ENCODE measurements at regions not wholly inside any gene's neighbourhood (a gene's known extent, or its start where the extent isn't known, plus 50 kb on each side); places are given as distances from the start of the nearest gene placed in this dataset.

- Mint-ChIP-seq H3K4me1 (peaks cover under 1% of the 10 kb centered on the region in 2 experiments; a peak in 2 of 4 replicates), H3K27ac (no peak overlapping the region), H3K9me3 (no peaks in the 10 kb centered on the region), H3K27me3 (ENCODE audit: low read depth) (no peaks in the 10 kb centered on the region), H3K36me3 (ENCODE audit: insufficient read depth in 1 of 3, low read depth in 3 of 3) (no peaks in the 10 kb centered on the region), H3K4me3 (no peak overlapping the region)
- Histone ChIP-seq H2AFZ (ENCODE audit: low read length) (no peak overlapping the region), H4K20me1 (ENCODE audit: control insufficient read depth, insufficient read depth, insufficient read length) (no peaks in the 10 kb centered on the region), H4K91ac (ENCODE audit: insufficient read length, low read depth, low read length) (no peak overlapping the region), H3K27ac (ENCODE audit: insufficient read length, low read depth, low read length) (no peak overlapping the region), H3K4me1 (ENCODE audit: insufficient read depth, low read length) (no peaks in the 10 kb centered on the region), H2BK12ac (ENCODE audit: insufficient read length, low read depth, low read length) (no peak overlapping the region), H2AK5ac (ENCODE audit: insufficient read length, low read length) (no peak overlapping the region), H3K23me2 (ENCODE audit: insufficient read length, low read depth, low read length, poor library complexity, severe bottlenecking) (no peaks in the 10 kb centered on the region), H4K8ac (replicated peaks; ENCODE audit: insufficient read length, low read depth, low read length) (no peak overlapping the region), H3K79me2 (ENCODE audit: insufficient read depth, low read length) (no peaks in the 10 kb centered on the region), H2BK20ac (ENCODE audit: low read depth, low read length, poor library complexity, severe bottlenecking) (no peak overlapping the region), H3K9ac (ENCODE audit: extremely low read depth, insufficient read length, low read length) (no peak overlapping the region), H3K4me2 (ENCODE audit: insufficient read depth, insufficient read length, low read length) (no peak overlapping the region), H3K56ac (ENCODE audit: insufficient read length, low read depth, low read length) (no peak overlapping the region), H3K27me3 (ENCODE audit: insufficient read depth, low read length) (no peaks in the 10 kb centered on the region), H3T11ph (ENCODE audit: low read length) (no peak overlapping the region), H3K79me1 (ENCODE audit: insufficient read depth, low read depth, low read length, poor library complexity, severe bottlenecking) (no peaks in the 10 kb centered on the region), H3K18ac (ENCODE audit: insufficient read length, low read depth, low read length) (no peak overlapping the region), H3K4ac (ENCODE audit: low read depth, low read length) (no peak overlapping the region), H2BK15ac (ENCODE audit: low read depth, low read length) (no peak overlapping the region), H2BK120ac (ENCODE audit: low read depth, low read length, poor library complexity, severe bottlenecking) (no peak overlapping the region), H2BK5ac (ENCODE audit: insufficient read length, low read length) (no peak overlapping the region), H3K14ac (ENCODE audit: insufficient read depth, low read length) (no peak overlapping the region), H3K9me3 (ENCODE audit: control insufficient read depth, low read depth, low read length) (no peaks in the 10 kb centered on the region), H3K23ac (ENCODE audit: insufficient read length, low read depth, low read length) (no peak overlapping the region), H4K5ac (ENCODE audit: insufficient read length, low read depth, low read length) (no peak overlapping the region)
- no peak for TF ChIP-seq CTCF (conservative IDR thresholded peaks at IDR 0.05)
- no peak for DNase-seq
Observed at GRCh38 chr9:116078640-116079039, 75.0 kb upstream of the PAPPA start.
